Suprapubic skin (tissue), 4 donors: ENCODE measurements at regions not wholly inside any gene's neighbourhood (a gene's known extent, or its start where the extent isn't known, plus 50 kb on each side); places are given as distances from the start of the nearest gene placed in this dataset.

Source experiments
- CTCF ChIP-seq, 2 donors: fragments of 200-600 bp in 1 of 2; fragments of 450-650 bp in 1 of 2; sonication (generic) in 1 of 2; IDR thresholded peaks; one replicate each; pipeline ENCODE4 v1.5.1; 2016 to 2019; ENCODE audit warnings: antibody characterized with exemption in 2 of 2, mild to moderate bottlenecking in 1 of 2, moderate library complexity in 1 of 2
- EP300 ChIP-seq: sonication (generic); formaldehyde crosslinking; IDR thresholded peaks from one replicate; pipeline ENCODE4 v1.6.1; 2017; ENCODE audit warnings: antibody characterized with exemption
- POLR2AphosphoS5 ChIP-seq, 3 donors: sonication (generic); formaldehyde crosslinking; IDR thresholded peaks; one replicate each; pipeline ENCODE4 v1.6.1; 2017; ENCODE audit warnings: antibody characterized with exemption in 3 of 3

GRCh38 chrX:43474321-43474720 lies 181.8 kb upstream of the MAOA start:
- TF ChIP-seq CTCF (IDR thresholded peaks at IDR 0.05) (no peak), EP300 (no peak), POLR2AphosphoS5 (IDR thresholded peaks at IDR 0.05) (no peak)
